HG03460 (cell line): ENCODE measurements at regions not wholly inside any gene's neighbourhood (a gene's known extent, or its start where the extent isn't known, plus 50 kb on each side); places are given as distances from the start of the nearest gene placed in this dataset.
"Not testable (repeated sequence)": the region's sequence is repeated elsewhere in the genome, so short reads cannot be mapped to it uniquely, and the experiment has no call there.

Source experiments
- ATAC-seq: cut with Tn5 transposase; IDR thresholded peaks from one replicate; pipeline ENCODE4 v1.9.1; 2021; ENCODE audit not compliant: unreplicated experiment

DNA sequence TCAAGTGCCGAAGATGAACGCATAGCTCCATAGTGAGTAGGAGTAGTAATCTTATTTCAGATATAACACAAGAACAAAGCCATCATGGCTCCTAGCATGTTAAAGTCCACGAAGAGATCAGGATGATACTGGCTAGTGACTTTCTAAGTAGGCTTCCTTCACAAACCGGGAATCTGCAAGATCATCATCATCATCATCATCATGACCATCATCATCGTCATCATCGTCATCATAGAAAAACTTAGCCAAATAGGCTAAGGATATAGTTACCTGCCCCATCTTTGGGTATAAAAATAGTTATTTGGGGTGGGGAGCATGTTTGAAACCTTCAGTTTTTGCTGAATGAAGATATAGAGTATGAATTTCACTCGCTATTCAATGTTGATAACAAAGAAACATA is 57.9 kb downstream of the PYDC2 start:
- no peak for ATAC-seq

DNA sequence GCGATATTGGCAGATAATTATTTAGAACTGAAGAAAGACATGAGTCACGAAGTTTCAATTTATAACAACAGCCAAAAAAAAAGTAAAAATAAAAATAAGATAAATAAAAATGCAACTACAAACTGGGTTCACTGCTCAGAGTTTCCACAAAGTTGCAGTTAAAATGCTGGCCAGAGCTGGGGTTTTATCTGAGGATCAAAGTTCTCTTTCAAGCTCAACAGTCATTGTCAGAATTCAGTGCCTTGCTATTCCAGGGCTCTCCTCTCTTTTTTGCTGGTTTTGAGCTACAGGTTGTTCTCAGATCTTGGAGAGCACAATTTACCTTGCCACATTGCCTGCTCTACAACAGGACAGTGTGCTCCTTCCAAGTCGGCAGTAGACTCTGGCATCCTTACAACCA is 60.1 kb downstream of the PYDC2 start:
- no peak for ATAC-seq

DNA sequence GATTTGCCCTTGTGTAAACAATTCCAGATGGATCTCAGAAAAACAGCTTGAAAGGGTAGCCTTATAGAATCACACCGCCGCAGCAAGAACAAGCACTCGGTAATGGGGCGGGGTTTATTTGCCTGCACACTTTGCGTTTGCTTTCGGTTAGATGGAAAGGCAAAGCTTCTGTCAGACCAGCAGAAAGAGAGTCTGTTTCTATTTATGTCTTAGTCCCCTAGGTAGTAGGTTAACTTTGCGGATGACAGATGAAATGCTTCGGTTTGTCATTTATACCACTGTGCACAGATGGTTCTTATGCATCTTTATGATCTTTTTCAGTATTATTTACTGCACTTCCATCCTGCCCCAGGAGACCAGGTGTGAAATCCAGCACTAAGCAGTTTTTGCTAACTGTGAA is 62.2 kb downstream of the PYDC2 start:
- no peak for ATAC-seq

DNA sequence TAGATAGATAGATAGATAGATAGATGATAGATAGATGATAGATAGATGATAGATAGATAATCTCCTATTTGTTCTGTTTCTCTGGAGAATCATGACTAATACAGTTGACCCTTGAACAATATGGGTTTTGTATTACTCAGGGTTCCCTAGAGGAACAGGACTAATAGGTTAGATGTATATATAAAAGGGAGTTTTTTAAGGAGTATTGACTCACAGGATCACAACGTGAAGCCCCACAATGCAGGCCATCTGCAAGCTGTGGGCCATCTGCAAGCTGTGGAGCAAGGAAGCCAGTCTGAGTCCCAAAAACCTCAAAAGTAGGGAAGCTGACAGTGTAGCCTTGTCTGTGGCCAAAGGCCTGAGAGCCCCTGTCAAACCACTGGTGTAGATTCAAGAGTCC is 67.6 kb downstream of the PYDC2 start:
- ATAC-seq, result no peak

DNA sequence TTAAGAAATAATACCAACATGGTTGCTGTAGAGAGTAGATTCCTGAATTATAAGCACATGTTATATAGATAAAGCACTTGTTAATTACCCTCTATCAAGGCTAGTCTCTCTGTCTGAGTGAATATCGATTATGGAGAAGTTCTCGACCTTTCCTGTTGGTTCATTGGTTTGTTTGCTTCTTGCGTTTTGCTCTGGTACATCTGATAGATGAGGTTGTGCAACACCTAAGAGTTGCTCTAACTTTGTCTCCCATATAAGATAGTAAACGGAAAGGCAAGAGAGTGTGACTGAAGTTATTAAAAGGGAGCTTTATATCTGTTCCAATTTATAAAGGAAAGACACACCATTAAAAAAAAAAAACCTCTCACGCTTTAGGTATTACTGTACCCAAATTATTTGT is 69.0 kb downstream of the PYDC2 start:
- no peak for ATAC-seq

DNA sequence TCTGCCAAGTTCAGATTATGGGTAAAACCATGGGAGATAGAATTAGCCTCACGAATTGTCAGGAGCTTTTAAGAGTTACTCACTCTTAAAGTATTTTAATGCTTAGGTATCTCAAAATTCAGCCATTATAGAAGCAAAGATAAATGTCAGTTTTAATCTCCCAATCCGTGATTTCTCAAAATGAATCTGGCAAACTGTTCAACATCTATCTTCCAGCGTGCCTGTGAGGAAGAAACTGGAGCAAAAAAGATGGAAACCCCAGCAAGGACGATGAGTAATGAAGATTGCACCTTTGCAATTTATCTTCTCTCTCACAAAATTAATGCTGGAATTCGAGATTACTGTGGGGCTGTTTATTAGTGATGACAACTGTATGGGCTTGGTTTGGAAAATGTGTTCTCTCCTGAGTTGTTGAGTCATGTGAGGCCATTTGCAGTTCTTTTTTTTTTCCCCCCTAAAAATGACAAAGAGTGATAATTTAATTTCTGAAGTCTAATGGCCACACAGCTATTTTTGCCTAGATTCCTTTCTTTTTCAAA is 70.5 kb downstream of the PYDC2 start:
- no peak for ATAC-seq

DNA sequence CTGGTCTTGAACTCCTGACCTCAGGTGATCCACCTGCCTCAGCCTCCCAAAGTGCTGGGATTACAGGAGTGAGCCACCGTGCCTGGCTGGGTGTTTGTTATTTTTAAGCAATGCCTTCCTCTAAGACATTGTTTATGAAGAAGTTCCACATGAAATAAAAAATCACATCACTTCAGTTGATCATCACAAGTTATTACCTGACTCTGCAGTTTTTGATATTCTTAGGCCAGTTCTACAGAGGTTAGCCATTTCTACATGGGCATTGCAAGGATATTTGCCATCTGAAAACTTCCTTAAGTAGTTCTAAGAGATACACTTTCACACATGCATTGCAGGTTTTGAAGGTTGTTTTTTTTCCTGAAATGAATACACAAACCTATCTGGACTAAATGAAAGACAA is 82.1 kb downstream of the PYDC2 start:
- no peak for ATAC-seq

DNA sequence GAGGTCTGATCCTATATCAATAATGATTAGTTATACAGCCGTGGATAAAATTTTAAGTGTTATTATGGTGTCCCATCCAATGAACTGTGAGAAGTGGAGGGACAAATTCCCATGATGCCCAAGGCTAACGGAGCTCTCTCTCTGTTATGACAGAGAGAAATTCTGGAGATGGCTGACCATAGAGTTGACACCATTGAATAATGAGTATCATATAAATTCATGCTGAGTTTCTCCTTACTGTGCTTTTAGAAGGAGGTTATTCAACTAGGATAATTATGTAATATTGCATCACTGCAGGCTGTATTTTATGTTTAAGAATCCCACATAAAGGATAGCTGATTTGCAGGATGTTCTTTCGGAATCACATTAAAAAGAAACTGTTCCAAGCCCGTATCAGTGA is 82.9 kb downstream of the PYDC2 start:
- ATAC-seq, result no peak

DNA sequence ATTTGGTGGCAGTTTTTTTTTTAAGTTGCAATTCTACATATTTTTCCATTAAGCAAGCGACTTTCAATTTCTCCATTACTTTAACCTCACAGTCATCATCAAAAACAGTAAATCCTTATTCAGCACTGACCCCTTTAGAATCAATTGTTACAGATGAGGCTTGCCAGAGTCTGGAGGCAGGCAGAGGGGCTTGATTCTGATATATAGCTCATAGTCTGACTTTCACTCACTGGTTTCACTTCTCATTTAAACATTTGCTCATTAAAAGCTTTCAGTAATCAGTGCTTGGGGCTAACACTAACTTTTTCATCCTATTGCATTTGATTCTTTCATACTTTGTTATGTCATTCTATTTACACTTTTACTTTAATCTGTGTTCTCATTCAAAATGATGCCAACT is 88.4 kb downstream of the PYDC2 start:
- ATAC-seq, result no peak

DNA sequence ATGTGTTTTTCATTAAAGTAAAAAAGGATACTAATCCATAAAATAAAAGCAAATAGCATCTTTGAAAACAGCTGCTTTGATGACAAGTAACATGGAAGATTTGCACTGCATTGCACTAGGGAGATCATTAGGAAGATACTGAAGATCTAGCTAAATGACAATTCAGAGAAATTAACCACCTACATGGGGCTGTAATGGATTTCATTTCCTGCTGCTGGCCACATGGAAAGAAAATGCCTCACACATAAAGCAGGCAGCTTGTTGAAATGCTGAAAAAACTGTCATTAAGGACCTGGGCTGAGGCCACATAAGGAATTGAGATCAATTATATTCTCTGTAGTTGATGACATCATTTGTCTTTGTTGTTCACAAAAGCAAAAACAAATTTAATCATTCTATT is 94.1 kb downstream of the PYDC2 start:
- no peak for ATAC-seq

DNA sequence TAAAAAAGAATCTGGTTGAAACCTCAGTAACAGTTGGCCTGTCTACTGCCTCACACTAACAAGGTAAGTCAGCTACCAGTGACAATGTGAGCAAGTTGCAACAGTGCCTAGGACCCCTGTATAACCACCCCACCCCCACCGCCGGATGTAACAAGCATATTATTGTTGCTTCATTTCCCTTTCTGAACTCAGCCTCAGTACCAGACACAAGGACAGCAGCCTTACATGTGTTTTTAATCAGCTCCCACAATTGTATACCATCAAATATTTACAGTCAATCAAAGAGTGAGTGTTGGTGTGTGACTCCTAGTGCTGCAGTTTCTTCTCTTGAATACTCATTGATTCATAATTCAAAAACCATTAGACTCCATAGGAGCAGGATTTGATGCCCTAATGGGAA is 96.4 kb downstream of the PYDC2 start:
- ATAC-seq, result no peak

DNA sequence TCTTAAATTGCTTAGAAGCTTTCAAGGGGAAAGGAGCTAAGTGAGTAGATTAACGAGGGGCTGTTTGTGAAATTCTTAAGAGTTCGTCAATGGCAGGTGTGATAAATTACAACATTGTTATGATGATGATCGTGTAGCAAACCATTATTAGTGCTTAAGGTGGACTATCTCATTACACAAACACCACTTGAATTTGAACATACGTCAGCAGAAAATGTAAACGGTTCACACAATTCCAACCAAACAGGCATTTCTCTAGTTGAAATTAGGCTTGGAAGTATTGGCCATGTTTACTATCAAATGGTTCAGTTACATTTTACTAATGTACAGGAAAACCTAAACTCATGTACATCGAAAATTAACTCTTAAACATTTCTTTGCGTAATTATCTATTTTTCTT is 102.8 kb downstream of the PYDC2 start:
- no peak for ATAC-seq

DNA sequence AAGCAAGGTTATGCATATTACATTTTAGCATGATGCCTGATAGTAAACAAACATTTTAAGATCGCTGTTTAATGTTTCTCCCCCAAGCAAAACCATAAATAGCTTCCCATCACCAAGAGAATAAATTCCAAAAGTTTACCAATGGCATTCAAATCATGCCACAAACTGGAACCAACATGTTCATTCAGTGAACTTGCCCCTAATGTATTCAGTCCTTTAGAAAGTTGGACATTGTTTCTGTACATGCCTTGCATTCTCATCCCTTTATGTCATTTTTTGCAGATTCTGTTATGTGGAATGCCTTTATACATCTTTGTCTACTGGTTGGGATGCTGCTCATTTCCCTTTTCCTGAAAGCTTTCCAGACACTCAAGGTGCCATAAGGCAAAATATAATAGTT is 105.5 kb downstream of the PYDC2 start:
- ATAC-seq, result no peak

DNA sequence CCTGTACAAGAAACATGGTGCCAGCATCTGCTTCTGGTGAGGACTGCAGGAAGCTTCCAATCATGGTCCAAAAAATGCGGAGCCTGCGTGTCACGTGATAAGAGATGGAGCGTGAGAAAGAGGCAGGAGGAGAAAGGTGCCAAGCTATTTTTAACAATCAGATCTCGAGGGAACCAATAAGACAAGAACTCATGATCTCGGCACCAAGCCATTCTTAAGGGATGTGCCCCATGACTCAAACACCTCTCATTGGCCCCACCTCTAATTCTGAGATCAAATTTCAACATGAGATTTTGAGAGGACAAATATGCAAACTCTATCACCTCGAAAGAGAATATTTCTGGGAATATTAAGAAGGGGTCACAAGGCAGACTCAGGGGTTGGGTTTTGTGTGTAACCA is 107.2 kb downstream of the PYDC2 start:
- no peak for ATAC-seq

DNA sequence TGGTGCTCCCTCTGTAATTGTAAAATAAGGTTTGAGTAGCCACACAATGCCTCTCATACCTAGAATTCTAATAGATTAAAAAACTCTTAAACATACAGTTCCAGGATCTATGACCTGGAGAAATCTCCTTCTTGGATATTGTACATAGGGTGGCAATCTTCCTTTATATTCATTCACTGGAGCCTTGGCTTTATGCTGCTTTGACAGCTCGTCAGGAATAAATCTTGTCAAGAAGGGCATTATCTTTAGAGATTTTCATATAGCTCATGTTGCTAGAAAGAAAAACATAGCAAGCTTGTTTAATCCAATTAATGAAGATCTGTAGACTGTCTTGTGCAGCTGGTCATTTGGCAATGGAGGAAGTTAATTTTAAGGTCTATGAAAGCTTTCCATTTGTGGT is 131.1 kb downstream of the PYDC2 start:
- ATAC-seq, result no peak

DNA sequence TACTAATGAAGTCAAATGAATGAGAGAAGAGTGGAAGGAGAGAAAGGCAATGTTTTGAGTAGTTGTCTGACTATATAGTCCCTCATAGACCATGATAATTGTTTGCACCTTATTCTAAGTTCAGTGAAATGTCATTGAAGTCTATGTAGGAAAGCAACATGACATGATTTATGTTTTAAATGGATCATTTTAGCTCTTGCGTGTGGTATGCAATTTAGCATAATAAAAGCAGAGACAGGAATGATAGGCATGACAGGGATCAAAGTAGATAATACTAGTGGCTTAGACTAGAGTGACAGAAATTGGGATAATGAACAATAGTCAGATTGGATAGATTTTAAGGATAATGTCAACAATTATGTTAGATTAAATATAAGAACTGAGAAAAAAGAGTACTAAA is 132.5 kb downstream of the PYDC2 start:
- no peak for ATAC-seq

DNA sequence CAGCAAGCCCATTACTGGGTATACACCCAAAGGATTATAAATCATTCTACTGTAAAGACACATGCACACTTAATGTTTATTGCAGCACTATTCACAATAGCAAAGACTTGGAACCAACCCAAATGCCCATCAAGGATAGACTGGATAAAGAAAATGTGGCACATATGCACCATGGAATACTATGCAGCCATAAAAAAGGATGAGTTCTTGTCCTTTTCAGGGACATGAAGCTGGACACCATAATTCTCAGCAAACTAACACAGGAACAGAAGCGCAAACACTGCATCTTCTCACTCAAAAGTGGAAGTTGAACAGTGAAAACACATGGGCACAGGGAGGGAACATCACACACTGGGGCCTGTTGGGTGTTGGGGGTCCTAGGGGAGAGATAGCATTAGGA is 154.5 kb downstream of the PYDC2 start:
- ATAC-seq, result not testable (repeated sequence)

DNA sequence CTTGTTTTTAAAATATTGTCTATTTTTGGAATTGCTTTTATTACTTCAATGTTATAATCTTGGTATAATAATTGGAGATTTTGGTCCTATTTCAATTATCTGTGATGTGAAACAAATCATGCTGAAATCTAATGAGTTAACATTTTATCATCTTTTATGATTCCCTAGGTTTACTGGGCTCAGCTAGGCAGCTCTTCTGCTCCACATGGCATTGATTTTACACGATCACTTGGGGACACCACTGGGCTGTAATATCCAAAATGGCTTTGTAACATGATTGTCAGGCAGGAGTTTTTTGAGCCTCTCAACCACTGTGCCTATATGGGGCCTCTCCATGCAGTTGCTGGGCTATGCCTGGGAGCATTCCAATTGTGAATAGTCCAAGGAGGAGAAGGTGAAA is 163.3 kb downstream of the PYDC2 start:
- ATAC-seq, result no peak

DNA sequence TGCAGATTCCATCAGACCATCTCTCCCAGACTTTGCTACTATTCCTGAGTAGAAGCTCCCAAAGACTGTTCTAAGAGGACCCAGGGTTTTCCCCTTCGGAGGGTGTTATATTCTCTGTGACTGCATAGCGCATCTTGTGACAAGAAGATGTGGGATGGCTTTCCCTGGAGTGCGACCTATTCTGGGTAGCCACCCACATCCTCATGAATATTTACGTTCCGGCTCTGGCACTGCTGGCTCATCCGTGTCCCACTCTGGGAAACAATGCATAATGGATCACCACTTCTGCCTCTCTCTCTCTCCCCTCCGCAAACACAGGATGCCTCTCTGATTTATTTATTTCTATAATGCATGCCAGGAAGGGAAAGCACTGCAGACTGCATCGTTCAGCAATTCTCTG is 166.1 kb downstream of the PYDC2 start:
- ATAC-seq, result no peak

DNA sequence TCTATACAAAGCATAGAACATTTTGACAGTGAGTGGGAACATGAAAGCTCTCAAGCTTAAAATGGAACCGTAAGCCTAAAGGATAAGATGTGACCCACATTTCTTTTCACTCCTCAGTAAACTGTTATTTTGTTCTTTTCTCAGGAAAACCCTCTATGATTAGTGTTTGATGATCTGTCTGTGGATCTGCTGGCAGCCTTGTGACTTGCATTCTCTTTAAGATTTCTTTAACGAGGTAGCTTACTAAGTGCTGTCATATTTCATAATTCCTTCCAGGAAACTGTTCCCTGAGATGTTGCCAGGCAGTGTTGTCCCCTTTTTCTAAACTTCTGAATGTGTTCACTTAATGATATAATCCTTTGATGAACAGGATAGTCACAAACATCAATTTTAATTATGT is 167.6 kb downstream of the PYDC2 start:
- ATAC-seq, result no peak

DNA sequence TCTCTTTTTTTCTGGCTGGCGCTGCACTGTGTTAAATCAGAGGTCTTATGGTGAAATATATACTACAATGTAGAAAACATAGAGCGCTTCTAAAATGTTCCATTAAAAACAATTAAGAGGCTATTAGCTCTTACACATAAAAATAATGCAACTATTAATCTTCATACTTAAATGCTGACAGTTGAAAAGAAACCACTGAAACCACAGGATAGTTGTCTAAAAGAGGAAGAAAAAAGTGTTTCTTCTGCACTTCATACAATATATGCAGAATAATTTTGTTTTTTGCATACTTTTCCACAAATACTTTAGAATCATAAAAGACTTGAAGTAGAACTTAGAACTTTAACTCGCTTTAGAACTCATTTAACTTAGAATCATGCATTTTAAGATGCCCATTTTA is 170.5 kb downstream of the PYDC2 start:
- ATAC-seq, result no peak

DNA sequence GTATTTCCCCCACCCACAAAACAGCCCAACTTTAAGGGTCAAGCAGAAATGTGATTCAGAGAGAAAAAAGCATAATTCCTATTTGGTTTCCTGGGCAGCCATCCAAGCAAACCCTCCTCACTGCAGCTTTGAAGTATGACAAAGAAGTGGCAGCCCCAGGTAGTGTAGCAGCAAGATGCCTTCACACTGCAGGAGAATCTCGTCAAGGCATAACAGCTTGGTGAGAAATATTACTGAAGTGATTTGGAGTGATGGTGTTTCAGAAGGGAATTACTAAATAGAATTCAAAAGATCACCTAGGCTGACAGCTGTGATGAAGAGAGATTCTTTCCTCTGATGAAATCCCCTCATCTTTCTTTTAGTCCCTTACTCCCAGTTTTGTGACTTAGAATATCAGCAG is 173.9 kb downstream of the PYDC2 start:
- ATAC-seq, result no peak

DNA sequence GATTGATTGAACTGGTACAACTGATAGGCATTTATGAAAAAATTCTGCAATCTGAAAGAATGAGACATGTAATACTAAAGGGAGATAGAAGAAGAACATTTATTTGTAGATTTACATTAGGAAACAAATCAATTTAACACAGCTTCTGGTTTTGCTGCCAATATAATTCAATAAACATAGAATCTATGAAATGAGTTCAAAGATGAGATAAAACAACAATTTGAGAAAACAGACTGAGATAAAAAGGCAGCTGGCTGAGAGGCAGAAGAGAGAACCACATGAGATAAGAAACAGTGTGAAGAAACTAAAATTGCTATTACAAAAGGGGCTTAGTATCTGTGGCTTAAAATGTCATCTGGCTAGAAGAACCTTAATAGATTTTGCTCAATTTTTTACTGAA is 176.6 kb downstream of the PYDC2 start:
- no peak for ATAC-seq

DNA sequence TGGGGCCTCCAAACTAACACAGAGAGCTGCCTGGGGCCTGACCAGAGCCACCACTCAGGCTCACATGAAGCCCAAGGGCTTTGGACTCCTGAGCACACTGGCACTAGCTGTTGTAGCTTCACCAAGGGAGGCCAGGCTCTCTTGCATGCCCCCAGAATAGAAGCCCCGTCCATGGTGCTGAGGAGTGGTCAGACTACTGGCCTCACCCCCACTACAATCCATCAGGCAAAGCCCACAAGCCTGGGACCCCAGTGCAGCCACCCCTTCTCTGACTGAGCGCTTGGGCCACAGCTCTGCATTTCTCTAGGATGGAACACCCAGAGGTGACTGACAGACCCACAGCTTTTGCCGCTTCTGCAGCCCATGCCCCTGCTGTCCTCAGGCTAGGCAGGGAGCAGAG is 180.8 kb downstream of the PYDC2 start:
- ATAC-seq, result no peak
